Smooth muscle cell (in vitro differentiated cells): ENCODE measurements at regions not wholly inside any gene's neighbourhood (a gene's known extent, or its start where the extent isn't known, plus 50 kb on each side); places are given as distances from the start of the nearest gene placed in this dataset.

Source experiments
- DNase-seq: peaks from one replicate; lab custom pipeline; 2025; ENCODE audit not compliant: unreplicated experiment; lab: John Stamatoyannopoulos, UW
- H2AFZ ChIP-seq: fragments of 200-600 bp; sonication (generic); 2 replicates; pipeline ENCODE4 v1.6.0; 2016; ENCODE audit warnings: antibody characterized with exemption, low read depth, mild to moderate bottlenecking
- H3F3A ChIP-seq: fragments of 200-600 bp; sonication (generic); 2 replicates; pipeline ENCODE4 v1.6.0; 2017; ENCODE audit warnings: antibody characterized with exemption, low read depth
- H3K27ac ChIP-seq: fragments of 200-600 bp; sonication (generic); 2 replicates; pipeline ENCODE4 v1.5.1; 2016; ENCODE audit warnings: low read depth, mild to moderate bottlenecking
- H3K27me3 ChIP-seq: fragments of 200-600 bp; sonication (generic); 2 replicates; pipeline ENCODE4 v1.6.1; 2016; ENCODE audit warnings: low read depth, mild to moderate bottlenecking
- H3K36me3 ChIP-seq: fragments of 200-600 bp; sonication (generic); 2 replicates; pipeline ENCODE4 v1.5.1; 2016; ENCODE audit warnings: low read depth
- H3K4me1 ChIP-seq: fragments of 200-600 bp; sonication (generic); 2 replicates; pipeline ENCODE4 v1.5.1; 2016; ENCODE audit warnings: low read depth
- H3K4me2 ChIP-seq: fragments of 200-600 bp; sonication (generic); 2 replicates; pipeline ENCODE4 v1.6.0; 2016; ENCODE audit warnings: mild to moderate bottlenecking
- H3K4me3 ChIP-seq: fragments of 200-600 bp; sonication (generic); 2 replicates; pipeline ENCODE4 v1.5.1; 2016; ENCODE audit warnings: mild to moderate bottlenecking
- H3K79me2 ChIP-seq: fragments of 200-600 bp; sonication (generic); 2 replicates; pipeline ENCODE4 v1.6.0; 2016; ENCODE audit warnings: low read depth, mild to moderate bottlenecking
- H3K9ac ChIP-seq: fragments of 200-600 bp; sonication (generic); 2 replicates; pipeline ENCODE4 v1.6.0; 2016; ENCODE audit warnings: low read depth
- H3K9me3 ChIP-seq: fragments of 200-600 bp; sonication (generic); replicated peaks from 2 replicates; pipeline ENCODE4 v1.5.1; 2016; ENCODE audit warnings: low read depth
- H4K20me1 ChIP-seq: fragments of 200-600 bp; sonication (generic); 2 replicates; pipeline ENCODE4 v1.6.0; 2016; ENCODE audit warnings: low read depth
- CTCF ChIP-seq: fragments of 200-600 bp; sonication (generic); IDR thresholded peaks from 2 replicates; pipeline ENCODE4 v1.5.1; 2017; ENCODE audit warnings: borderline replicate concordance, mild to moderate bottlenecking, antibody characterized with exemption; ENCODE audit not compliant: insufficient read depth, poor library complexity, severe bottlenecking
- WGBS: methylation state at CpG from one replicate; pipeline ENCODE4 v1.1.7; 2016; ENCODE audit warnings: low lambda C conversion rate; 5-methylcytosine and 5-hydroxymethylcytosine counted together

GRCh38 chr3:16086690-16087089 is 87.8 kb upstream of the GALNT15 start:
- no peak overlapping the region for H3K27ac ChIP-seq
- WGBS, result 67% methylated on average over 1 of the region's 1 CpG
- H2AFZ ChIP-seq, result no peak overlapping the region
- no peak for TF ChIP-seq CTCF
- no peak overlapping the region for H3K4me2 ChIP-seq
- no peaks in the 10 kb centered on the region for H3K27me3 ChIP-seq
- H3K9me3 ChIP-seq, result no peaks in the 10 kb centered on the region
- H3K4me3 ChIP-seq, result no peak overlapping the region
- H3F3A ChIP-seq, result no peaks in the 10 kb centered on the region
- no peak for DNase-seq
- H3K4me1 ChIP-seq, result no peaks in the 10 kb centered on the region
- no peaks in the 10 kb centered on the region for H4K20me1 ChIP-seq
- H3K79me2 ChIP-seq, result no peaks in the 10 kb centered on the region
- H3K9ac ChIP-seq, result no peak overlapping the region
- H3K36me3 ChIP-seq, result no peaks in the 10 kb centered on the region

GRCh38 chr3:16088496-16088895 is 86.0 kb upstream of the GALNT15 start:
- H3K79me2 ChIP-seq, result no peaks in the 10 kb centered on the region
- DNase-seq, result no peak
- no peak overlapping the region for H3K9ac ChIP-seq
- H3F3A ChIP-seq, result no peaks in the 10 kb centered on the region
- H4K20me1 ChIP-seq, result no peaks in the 10 kb centered on the region
- no peaks in the 10 kb centered on the region for H3K9me3 ChIP-seq
- H2AFZ ChIP-seq, result no peak overlapping the region
- 100% methylated on average over 1 of the region's 1 CpG for WGBS
- no peak overlapping the region for H3K4me3 ChIP-seq
- no peak for TF ChIP-seq CTCF
- no peaks in the 10 kb centered on the region for H3K36me3 ChIP-seq
- no peak overlapping the region for H3K4me2 ChIP-seq
- H3K27me3 ChIP-seq, result no peaks in the 10 kb centered on the region
- no peak overlapping the region for H3K27ac ChIP-seq
- H3K4me1 ChIP-seq, result no peaks in the 10 kb centered on the region

- Histone ChIP-seq H3K4me1 (no peaks in the 10 kb centered on the region), H2AFZ (no peak overlapping the region), H3K36me3 (no peaks in the 10 kb centered on the region), H3K9ac (no peak overlapping the region), H3K9me3 (no peaks in the 10 kb centered on the region), H3F3A (no peaks in the 10 kb centered on the region), H3K27ac (no peak overlapping the region), H3K4me2 (no peak overlapping the region), H3K79me2 (no peaks in the 10 kb centered on the region), H3K27me3 (no peaks in the 10 kb centered on the region), H4K20me1 (no peaks in the 10 kb centered on the region), H3K4me3 (no peak overlapping the region)
- no peak for TF ChIP-seq CTCF
- 92% methylated on average over 1 of the region's 1 CpG for WGBS
- DNase-seq, result no peak
These were observed 85.0 kb upstream of the GALNT15 start for GRCh38 chr3:16089521-16089920.

GRCh38 chr3:16090024-16090423 is 84.5 kb upstream of the GALNT15 start:
- no peak for TF ChIP-seq CTCF
- H3K4me3 ChIP-seq, result no peak overlapping the region
- H3K36me3 ChIP-seq, result no peaks in the 10 kb centered on the region
- no peaks in the 10 kb centered on the region for H3K27me3 ChIP-seq
- no peaks in the 10 kb centered on the region for H3K9me3 ChIP-seq
- H3K4me1 ChIP-seq, result no peaks in the 10 kb centered on the region
- no peaks in the 10 kb centered on the region for H3F3A ChIP-seq
- peak overlapping the region; percentile 23 for H3K27ac ChIP-seq
- H3K9ac ChIP-seq, result no peak overlapping the region
- WGBS, result 15% methylated on average over 1 of the region's 1 CpG
- no peak overlapping the region for H2AFZ ChIP-seq
- H4K20me1 ChIP-seq, result no peaks in the 10 kb centered on the region
- DNase-seq, result no peak
- peak overlapping the region; percentile 64 for H3K4me2 ChIP-seq
- no peaks in the 10 kb centered on the region for H3K79me2 ChIP-seq
